HG03469 (cell line): ENCODE measurements at regions not wholly inside any gene's neighbourhood (a gene's known extent, or its start where the extent isn't known, plus 50 kb on each side); places are given as distances from the start of the nearest gene placed in this dataset.

Source experiments
- ATAC-seq: cut with Tn5 transposase; IDR thresholded peaks from one replicate; pipeline ENCODE4 v1.9.1; 2021; ENCODE audit warnings: mild to moderate bottlenecking, moderate library complexity, moderate number of reproducible peaks; ENCODE audit not compliant: unreplicated experiment

GRCh38 chr10:43981232-43981631 lies 332.6 kb upstream of the ZNF32 start:
- ATAC-seq, result no peak

GRCh38 chr10:43980715-43981114 lies 332.0 kb upstream of the ZNF32 start:
- no peak for ATAC-seq

GRCh38 chr10:43980313-43980712 lies 331.6 kb upstream of the ZNF32 start:
- ATAC-seq, result no peak

GRCh38 chr10:43979551-43979950 lies 330.9 kb upstream of the ZNF32 start:
- ATAC-seq, result no peak

- ATAC-seq, result no peak
These were observed 330.3 kb upstream of the ZNF32 start for GRCh38 chr10:43978936-43979335.

- no peak for ATAC-seq
These were observed 329.4 kb upstream of the ZNF32 start for GRCh38 chr10:43978091-43978490.

- no peak for ATAC-seq
These were observed 327.6 kb upstream of the ZNF32 start for GRCh38 chr10:43976292-43976691.

- ATAC-seq, result no peak
These were observed 325.1 kb upstream of the ZNF32 start for GRCh38 chr10:43973801-43974200.

- ATAC-seq, result no peak
These were observed 324.4 kb upstream of the ZNF32 start for GRCh38 chr10:43972976-43973647.

GRCh38 chr10:43971981-43972380 lies 323.3 kb upstream of the ZNF32 start:
- ATAC-seq, result no peak

GRCh38 chr10:43971306-43971705 lies 322.6 kb upstream of the ZNF32 start:
- no peak for ATAC-seq

- ATAC-seq, result no peak
These were observed 322.0 kb upstream of the ZNF32 start for GRCh38 chr10:43970717-43971116.

- ATAC-seq, result no peak
These were observed 321.5 kb upstream of the ZNF32 start for GRCh38 chr10:43970018-43970698.

GRCh38 chr10:43969506-43969905 lies 320.8 kb upstream of the ZNF32 start:
- ATAC-seq, result no peak

GRCh38 chr10:43968961-43969360 lies 320.3 kb upstream of the ZNF32 start:
- no peak for ATAC-seq

GRCh38 chr10:43968076-43968475 lies 319.4 kb upstream of the ZNF32 start:
- ATAC-seq, result no peak

- no peak for ATAC-seq
These were observed 317.9 kb upstream of the ZNF32 start for GRCh38 chr10:43966571-43966965.

GRCh38 chr10:43965918-43966570 lies 317.4 kb upstream of the ZNF32 start:
- no peak for ATAC-seq

- ATAC-seq, result peak; percentile 59
These were observed 316.6 kb upstream of the ZNF32 start for GRCh38 chr10:43965033-43965917.

- ATAC-seq, result no peak
These were observed 315.8 kb upstream of the ZNF32 start for GRCh38 chr10:43964486-43964885.

GRCh38 chr10:43963793-43964425 lies 315.2 kb upstream of the ZNF32 start:
- no peak for ATAC-seq
